Endothelial cell of umbilical vein (primary cell): ENCODE measurements at regions not wholly inside any gene's neighbourhood (a gene's known extent, or its start where the extent isn't known, plus 50 kb on each side); places are given as distances from the start of the nearest gene placed in this dataset.

Source experiments
- MYC ChIP-seq: IDR thresholded peaks from one replicate; pipeline ENCODE4 v1.6.1; 2011; ENCODE audit warnings: mild to moderate bottlenecking, low read depth, low read length
- POLR2A ChIP-seq: IDR thresholded peaks from 2 replicates; pipeline ENCODE4 v1.6.1; 2012; ENCODE audit warnings: low read depth, mild to moderate bottlenecking, control low read depth, low read length
- POLR2AphosphoS5 ChIP-seq: IDR thresholded peaks from 2 replicates; pipeline ENCODE4 v1.6.1; 2012; ENCODE audit warnings: low read depth, mild to moderate bottlenecking, control low read depth, low read length, moderate library complexity; ENCODE audit not compliant: insufficient read depth

DNA sequence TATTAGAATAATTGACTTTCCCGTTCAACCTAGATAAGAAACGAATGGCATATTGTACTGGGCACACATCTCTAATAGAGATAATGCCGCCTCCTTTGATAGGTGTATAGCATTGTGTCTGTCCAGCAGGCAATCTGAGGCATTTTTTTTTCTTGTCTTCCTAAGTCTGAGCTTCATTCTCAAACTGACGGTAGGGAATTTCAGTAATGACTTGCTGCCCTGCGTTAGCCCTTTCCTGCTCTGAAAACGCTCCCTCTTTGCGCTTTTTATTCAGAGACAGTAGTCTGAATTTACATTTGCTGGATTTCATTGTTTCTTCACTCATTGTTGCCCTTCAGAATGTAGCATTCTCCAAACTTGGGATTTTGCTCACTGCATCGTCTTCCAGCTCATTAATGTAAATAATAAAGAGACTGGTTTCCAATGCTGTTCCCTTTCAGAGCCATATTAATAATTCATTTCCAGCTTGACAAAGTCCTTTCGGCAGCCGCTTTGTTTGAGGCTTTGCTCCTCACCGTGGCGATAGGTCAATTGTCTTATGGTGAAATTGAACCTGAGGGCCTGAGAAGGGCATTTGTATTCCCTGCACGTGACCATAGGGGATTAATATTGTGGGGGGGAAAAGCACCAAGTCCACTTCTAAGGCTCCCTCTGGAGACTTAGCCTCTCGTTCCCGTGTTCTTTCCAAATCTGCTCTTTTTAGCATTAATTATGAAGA is 412.1 kb downstream of the SMARCA1 start:
- TF ChIP-seq POLR2A: no peak
- TF ChIP-seq MYC: no peak
- no peak for TF ChIP-seq POLR2AphosphoS5
